Superior temporal gyrus (tissue), 1 donor: ENCODE measurements at regions not wholly inside any gene's neighbourhood (a gene's known extent, or its start where the extent isn't known, plus 50 kb on each side); places are given as distances from the start of the nearest gene placed in this dataset.
"Not testable (repeated sequence)": the region's sequence is repeated elsewhere in the genome, so short reads cannot be mapped to it uniquely, and the experiment has no call there.

ENCODE experiments used
- DNase-seq: peaks from one replicate; pipeline ENCODE4 v3.0.0-alpha.2; 2016; ENCODE audit errors: extremely low spot score

DNA sequence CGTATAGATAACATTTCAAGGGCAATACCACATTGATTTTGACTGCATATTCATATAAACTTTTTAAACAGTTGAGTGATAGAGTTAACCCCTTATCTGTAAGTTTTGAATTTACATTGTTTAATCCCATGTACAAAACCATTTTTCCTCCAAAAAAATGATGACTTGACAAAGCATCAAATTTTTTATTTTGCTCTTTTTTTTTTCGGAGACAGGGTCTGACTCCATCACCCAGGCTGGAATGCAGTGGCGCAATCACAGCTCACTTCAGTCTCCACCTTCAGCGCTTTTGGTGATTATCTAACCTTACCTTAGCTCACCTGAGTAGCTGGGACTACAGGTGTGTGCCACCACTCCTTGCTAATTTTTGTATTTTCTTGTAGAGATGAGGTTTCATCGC, 1670.1 kb upstream of the CDH9 start:
- no peak for DNase-seq

DNA sequence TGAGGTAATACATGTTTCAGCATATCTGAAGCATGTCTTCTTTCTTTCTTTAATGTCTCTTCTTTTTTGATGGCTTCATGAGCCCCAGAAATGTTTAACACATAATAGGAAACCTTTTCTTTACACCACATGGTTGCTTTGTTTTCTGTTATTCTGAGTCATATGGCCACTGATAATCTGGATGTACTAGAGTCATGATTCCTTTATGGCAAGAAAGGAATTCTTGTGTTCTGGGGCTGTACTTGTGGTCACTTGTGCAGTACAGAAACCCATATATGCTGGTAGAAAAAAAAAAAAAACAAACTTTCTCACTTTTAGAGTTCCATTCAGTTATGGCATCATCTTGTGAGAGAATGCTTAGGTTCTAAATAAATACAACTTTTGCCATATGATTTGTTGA, 1669.3 kb upstream of the CDH9 start:
- DNase-seq = no peak

- DNase-seq = no peak
Measured at GRCh38 chr5:28703651-28704260, 1665.4 kb upstream of the CDH9 start.

DNA sequence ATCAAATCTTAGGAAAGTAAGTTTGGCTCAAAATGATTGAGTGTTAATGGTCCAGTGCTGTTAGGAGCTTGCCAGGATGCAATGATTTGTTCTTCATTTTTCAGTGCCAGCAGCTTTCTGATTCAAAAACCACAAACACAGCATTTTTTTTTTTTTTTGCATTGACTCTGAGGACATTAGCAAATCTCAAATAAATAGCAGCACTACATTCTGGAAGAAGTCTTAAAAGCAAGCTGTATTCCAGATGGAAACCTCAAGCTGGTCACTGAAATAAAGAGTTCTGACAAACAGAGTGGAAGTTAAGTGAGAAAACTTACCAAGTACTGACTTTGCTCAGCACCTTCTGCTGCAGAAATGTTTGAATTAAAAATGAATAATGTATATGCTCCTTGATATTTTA, 1653.1 kb upstream of the CDH9 start:
- DNase-seq = no peak

DNA sequence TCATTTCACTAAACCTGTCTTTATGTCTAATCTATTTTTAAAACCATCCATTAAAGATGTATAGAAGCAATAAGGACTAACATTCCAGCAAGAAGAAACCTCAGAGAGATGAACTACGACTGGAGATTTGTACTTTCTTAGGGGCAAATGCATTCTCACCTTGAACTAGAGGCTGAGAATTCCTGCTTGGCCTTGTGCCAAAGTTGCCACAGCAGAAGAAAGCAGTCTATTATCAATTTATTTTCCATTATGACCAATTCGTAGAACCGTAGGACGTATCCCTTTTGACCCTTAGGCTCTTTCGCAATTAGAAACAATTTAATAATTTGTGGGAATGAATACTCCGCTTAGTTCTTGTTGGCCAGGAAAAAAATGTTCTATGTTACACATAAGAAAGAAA, 1647.4 kb upstream of the CDH9 start:
- DNase-seq = no peak

DNA sequence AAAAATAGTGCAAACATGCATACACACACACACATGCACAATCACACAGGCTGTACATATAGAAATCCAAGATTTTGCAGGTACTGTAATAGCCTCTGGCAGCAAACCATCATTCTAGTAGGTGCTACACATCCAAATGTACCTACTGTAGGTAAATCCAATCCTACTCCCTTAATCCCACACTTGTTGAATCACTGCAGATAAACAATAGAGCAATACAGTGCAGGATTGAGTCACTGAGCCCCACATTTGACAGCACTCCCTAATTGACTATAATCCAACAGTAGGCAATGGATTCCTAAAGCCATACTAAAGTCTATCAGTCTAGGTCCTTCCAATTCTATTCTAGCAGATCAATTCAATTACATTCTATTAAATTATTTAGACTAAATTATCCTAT, 1640.5 kb upstream of the CDH9 start:
- DNase-seq = no peak

DNA sequence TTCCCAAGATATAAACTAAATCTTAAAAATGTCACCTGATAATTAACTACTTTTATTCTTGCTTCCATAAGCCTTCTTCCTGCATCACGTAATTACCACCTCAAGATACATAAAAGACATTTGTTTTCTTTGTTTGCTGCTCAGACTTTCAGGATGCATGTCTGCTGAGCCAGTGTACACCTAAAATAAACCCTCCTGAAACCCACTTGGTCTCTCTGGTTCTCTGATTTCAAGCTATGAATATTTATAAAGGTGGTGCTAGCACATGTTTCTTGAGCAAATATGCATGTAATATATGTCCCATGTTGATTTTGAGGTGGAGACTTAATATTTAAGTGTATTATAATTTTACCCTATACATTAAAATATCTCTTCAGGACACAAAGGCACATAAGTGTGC, 1627.7 kb upstream of the CDH9 start:
- no peak for DNase-seq

- peak; percentile 16 for DNase-seq
Measured at GRCh38 chr5:28648108-28648507, 1609.7 kb upstream of the CDH9 start.

- DNase-seq = no peak
Measured at GRCh38 chr5:28632607-28633006, 1594.2 kb upstream of the CDH9 start.

DNA sequence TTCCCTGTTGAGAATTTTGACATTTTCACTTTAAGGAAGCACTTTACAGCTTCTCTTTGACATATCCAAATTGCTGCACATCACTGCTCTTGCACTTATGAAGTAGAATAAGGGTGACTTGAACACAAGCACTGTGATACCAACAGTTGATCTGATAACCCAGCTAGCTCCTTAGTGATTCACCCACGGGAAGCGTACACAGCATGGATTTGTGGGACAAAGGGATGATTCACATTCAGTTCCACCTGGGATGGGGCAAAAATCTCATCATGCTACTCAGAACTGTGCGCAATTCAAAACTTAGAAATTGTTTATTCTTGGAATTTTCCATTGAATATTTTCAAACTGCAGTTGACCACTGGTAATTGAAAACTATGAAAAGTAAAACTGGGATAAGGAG, 1565.5 kb upstream of the CDH9 start:
- no peak for DNase-seq

DNA sequence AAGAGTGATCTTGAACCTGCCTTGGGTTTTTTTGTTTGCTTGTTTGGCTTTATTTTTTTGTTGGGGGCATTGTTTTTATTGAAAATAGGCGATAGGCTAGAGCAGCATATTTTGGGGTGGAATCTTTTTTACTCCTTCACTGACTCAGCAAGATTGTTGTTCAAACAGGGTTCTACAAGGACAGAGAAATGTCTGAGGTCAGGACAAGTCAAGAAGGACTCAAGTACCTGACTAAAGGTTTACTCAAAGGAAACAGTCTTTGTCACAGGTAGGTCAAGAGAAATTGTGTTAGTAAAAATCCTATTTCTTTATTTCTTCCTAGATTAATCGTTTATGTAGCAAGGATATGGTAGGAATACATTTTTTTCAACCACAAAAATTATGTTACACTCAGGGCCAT, 1564.0 kb upstream of the CDH9 start:
- DNase-seq = no peak

GRCh38 chr5:28596707-28597106, 1558.3 kb upstream of the CDH9 start:
- not testable (repeated sequence) for DNase-seq

DNA sequence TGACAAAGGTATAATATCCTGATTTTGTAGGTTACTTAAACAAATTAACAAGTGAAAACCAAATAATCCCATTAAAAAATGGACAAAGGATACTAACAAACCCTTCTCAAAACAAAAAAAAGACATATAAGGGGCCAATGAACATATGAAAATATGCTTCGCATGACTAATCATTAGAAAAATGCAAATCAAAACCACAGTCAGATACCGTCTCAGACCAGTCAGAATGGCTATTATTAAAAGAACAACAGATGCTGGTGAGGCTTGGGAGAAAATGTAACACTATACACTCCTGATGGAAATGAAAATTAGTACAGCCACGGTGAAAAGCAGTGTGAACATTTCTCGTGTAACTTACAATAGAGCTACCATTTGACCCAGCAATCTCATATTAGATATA, 1542.2 kb upstream of the CDH9 start:
- DNase-seq = no peak

- no peak for DNase-seq
Measured at GRCh38 chr5:28576022-28576421, 1537.6 kb upstream of the CDH9 start.

DNA sequence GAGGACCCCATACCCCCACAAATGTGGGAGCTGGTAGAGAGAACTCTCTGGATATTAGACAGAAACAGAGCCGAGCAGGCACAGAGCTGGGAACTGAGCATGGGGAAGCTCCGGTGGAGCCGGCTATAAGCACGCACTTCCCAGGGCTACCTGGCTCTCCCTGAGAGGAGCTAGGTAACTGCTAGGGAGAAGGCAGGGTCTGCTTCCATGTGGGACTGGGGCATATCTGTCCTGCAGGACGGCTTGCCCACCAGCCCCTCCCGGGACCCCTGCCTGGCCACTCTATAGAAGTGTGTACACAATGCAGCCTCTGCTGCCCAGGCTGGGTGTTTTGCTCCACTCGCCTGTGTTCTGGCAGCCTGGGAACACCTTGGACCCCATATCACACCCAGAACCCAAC, 1537.0 kb upstream of the CDH9 start:
- no peak for DNase-seq

DNA sequence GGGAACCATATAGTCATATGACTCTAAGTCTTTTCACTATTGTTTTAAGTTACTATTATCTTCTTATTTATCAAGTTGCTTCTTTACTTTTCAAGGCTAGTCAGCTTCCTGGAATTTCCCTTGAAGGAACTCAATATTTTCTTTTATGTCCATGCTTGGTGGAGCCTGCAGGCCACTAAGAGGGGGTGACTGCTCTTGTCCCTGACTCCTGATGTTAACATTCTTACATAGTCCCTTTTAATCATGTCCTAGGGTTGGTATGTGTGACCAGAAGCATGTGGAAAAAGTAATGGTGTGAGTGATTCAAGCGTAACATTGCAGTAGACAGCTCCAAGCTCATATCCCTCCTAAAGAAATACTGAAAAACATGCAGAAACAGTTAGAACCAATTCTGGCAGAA, 1536.2 kb upstream of the CDH9 start:
- DNase-seq = no peak

- DNase-seq = no peak
Measured at GRCh38 chr5:28567048-28567447, 1528.7 kb upstream of the CDH9 start.

GRCh38 chr5:28561522-28561921, 1523.1 kb upstream of the CDH9 start:
- DNase-seq = no peak

DNA sequence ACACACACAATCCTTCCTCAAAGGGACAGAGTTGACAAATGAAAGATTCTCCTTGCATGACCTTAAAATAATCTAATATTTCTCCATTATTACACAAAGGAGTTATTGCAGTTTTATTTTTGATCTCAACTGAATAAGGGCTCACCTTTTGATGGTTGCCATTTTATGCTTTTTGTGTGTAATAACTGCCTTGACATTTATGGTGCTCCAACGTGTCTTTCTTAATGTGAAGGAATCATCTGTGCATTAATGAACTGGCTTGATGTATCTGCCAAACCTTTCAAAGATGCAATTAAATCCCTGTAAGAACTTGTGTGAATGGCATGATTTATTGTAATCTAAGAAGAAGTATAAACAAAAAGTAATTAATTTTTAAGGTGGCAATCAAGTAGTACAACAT, 1519.8 kb upstream of the CDH9 start:
- DNase-seq = no peak

GRCh38 chr5:28557114-28557513, 1518.7 kb upstream of the CDH9 start:
- DNase-seq = no peak

DNA sequence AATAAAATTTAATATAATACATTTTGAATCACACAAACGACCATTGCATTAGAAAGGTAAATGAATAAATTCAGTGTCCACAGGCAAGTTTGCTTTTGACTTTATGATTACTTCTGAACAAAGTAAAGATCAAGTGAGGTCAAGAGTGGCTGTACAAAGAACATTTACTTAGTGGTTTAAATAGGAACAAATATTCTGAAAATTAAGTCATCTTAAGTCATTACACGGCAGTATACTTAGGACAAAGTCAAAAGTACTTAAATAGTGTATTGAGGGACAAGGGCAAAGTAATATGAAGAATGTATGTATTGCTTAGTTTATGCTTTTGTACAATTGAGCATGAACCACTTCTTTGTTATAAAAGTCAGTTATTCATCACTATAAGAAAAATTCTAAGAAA, 1511.2 kb upstream of the CDH9 start:
- no peak for DNase-seq

DNA sequence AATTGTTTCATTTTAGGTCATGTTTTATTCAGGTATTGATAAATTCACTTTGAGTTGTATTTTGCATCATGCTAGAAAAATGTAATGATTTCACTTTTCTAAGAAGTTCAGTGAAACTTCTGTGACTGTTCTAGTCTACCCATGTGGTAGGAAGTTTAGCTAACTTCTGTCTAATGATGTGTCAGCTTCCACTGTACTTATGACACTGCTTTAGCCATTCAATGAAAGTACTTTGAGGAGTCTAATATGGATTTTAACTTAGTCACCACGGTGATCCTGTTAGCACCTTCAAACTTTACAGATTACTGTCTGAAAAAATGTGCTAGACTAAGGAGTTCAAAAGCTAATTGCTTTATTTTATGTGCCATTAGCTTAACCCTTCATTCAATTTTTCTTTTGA, 1510.5 kb upstream of the CDH9 start:
- DNase-seq = no peak

DNA sequence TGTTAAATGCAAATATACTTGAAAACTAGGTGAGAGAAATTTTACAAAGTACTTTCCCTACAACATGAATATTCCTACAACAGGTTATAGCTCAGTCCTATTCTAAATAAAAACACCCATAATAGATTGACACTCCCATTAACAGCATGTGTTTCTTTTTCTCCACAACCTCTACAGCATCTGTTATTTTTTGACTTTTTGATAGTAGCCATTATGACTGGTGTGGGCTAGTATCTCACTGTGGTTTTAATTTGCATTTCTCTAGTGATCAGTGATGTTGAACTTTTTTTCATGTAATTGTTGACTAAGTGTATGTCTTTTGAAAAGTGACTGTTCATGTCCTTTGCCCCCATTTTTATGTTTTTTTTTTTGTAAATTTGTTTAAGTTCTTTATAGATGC, 1506.1 kb upstream of the CDH9 start:
- no peak for DNase-seq

DNA sequence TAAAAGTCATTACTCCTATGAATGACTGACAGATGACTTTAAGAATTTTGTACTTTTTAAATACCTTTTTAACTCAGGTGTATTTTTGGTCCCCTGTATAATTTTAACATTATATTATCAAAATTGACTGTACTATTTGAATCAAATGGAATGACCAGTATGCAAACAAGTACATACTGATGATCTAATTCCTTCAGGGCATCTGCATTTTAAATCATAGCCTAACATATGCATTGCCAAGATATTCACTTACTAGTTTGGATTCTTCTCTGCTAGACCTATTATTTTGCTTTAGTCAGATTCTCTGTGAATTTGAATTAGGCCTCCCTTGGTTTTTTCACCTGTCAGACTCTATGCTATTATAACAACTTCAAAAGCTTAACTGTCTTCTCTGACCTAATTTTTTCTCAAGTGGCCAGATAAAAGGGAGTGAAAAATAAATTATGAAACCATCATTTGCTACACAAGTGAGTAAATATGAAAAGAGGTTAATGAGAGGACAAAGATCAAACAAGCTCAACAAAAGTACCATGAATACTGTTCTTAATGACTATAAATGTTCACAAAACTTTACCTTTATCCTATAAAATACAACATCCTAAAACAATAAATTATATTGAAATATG, 1505.2 kb upstream of the CDH9 start:
- no peak for DNase-seq
